COLO668 (cell line): ENCODE measurements at regions not wholly inside any gene's neighbourhood (a gene's known extent, or its start where the extent isn't known, plus 50 kb on each side); places are given as distances from the start of the nearest gene placed in this dataset.
"Not testable (repeated sequence)": the region's sequence is repeated elsewhere in the genome, so short reads cannot be mapped to it uniquely, and the experiment has no call there.

Source experiments
- DNase-seq: peaks from one replicate; lab custom pipeline; 2025; ENCODE audit not compliant: unreplicated experiment; lab: John Stamatoyannopoulos, UW

GRCh38 chr1:30106125-30106524 lies 617.3 kb downstream of the MATN1 start:
- DNase-seq: peak; percentile 35

DNA sequence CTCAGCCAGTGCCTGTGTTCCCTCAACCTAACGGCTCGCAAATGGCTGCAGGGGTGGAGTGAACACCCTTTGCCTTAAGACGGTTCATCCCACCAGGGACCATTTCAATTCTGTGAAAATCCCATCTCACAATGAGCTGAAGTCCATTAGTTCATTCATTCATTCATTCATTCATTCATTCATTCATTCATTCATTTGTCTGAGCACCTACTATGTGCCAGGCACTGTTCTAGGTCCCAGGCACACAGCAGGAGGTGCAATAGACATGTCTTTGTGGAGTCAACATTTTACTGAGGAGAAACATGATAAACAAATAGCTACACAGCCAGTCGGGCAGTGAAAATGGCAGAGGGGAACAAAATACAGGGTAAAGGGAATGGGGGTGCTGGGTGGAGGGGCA lies 618.8 kb downstream of the MATN1 start:
- no peak for DNase-seq

DNA sequence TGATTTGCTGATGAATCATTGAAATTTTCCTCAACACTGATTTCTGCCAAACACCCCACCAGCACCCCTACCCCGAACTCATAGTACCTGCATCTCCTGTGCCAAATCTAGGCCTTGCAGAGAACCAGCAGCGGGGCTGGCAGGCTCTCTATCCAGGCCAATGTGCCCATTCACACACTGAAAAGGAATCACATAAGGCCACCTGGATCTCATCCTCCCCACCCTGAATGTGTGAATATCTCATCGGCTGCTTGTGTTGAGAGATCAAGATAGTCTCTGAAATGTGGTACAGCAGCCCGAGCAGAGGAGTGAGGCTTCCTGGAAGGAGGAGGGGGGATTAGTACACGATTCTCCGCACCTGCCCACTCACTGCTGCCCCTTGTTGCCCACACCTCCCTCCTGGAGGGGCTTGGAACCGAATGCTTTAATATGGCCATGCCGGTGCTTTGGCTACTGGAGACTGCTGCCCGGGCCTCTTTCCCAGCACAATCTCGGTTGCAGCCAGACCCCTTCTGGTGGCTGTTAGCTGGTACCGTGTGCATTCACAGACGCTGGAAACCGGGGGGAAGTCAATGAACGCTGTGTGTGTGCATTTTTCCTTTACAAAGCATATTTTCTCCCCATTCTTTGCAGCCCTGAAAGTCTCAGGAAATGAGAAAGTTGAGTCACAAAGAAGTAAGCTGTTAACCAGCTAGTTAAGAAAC lies 619.5 kb downstream of the MATN1 start:
- DNase-seq: no peak

DNA sequence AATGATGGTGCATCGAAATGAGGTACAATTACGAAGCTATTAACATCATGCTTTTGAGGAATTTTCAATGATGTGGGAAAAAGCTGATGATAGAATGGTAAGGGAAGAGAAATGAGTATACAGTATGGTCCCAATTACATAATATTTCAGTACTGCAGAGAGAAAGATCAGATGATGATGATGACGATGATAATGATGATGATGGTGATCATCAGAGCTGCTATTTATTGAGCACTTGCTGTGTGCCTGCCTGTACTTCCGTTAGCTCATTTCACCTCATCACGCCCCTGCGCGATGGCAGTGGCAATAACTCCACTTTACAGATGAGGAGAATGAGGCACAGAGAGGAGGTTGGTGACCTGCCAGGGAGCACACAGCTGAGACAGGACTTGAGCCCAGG lies 620.8 kb downstream of the MATN1 start:
- DNase-seq: no peak

- DNase-seq: no peak
These were observed 621.7 kb downstream of the MATN1 start for GRCh38 chr1:30101487-30102227.

DNA sequence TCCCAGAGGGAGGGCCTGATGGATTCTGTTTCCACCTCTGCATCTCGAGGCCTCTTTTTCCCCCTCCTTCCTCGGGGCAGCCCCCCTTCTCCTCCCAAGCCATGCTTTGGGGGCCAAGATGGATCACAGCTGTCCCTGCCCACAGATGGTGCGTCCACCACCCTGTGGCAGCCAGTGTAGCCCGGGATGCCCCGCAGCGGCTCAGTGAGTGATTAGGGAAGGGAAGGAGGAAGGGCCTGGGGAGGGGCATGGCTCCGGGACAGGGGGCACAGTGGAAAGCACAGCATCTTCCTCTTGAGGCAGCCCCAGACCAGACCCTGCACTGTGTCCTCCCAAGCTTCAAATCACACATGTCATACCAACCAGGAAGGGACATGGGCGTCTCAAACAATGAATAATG lies 622.4 kb downstream of the MATN1 start:
- no peak for DNase-seq

DNA sequence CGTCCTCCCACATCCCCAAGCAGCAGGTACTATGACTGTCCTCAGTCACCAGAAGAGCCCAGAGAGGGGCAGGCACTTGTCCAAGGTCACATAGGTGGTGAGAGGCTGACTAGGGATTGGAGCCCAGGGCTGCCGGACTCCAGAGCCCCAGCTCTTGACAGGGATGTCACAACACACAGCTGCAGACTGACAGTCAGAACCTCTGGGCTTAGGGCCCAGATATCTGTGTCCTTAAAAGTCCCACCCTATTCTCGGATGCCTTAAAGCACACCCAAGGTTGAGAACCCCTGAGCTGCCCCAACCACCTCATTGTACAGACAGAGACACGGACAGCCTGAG lies 622.9 kb downstream of the MATN1 start:
- DNase-seq: no peak

- no peak for DNase-seq
These were observed 623.5 kb downstream of the MATN1 start for GRCh38 chr1:30099587-30100523.

DNA sequence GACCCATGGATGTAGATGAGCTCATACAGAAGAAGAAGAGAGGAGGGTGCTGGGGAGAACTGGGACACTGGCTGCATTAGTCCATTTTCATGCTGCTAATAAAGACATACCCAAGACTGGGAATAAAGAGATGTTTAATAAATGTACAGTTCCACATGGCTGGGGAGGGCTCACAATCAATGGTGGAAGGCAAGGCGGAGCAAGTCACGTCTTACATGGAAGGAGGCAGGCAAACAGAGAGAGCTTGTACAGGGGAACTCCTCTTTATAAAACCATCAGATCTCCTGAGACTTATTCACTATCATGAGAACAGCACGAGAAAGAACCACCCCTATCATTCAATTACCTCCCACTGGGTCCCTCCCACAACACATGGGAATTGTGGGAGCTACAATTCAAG lies 625.5 kb downstream of the MATN1 start:
- not testable (repeated sequence) for DNase-seq

- DNase-seq: no peak
These were observed 627.8 kb downstream of the MATN1 start for GRCh38 chr1:30095451-30096025.

DNA sequence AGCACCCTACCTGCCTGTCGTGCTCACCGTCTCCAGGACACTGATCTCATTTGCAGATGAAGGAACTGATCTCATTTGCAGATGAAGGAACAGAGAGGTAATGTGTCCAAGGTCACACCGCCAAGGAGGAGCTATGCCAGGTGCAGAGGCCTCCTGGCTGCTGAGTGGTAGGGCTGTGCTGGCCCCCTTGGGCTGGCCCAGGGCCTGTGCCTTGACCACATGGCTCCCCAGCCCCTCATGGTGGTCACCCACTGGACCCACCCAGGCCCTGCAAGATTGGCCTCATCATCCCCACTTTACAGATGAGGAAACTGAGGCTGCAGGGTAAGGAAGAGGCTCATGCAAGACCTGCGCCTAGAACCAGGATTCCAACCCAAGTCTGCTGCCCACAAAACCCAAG lies 628.3 kb downstream of the MATN1 start:
- no peak for DNase-seq

DNA sequence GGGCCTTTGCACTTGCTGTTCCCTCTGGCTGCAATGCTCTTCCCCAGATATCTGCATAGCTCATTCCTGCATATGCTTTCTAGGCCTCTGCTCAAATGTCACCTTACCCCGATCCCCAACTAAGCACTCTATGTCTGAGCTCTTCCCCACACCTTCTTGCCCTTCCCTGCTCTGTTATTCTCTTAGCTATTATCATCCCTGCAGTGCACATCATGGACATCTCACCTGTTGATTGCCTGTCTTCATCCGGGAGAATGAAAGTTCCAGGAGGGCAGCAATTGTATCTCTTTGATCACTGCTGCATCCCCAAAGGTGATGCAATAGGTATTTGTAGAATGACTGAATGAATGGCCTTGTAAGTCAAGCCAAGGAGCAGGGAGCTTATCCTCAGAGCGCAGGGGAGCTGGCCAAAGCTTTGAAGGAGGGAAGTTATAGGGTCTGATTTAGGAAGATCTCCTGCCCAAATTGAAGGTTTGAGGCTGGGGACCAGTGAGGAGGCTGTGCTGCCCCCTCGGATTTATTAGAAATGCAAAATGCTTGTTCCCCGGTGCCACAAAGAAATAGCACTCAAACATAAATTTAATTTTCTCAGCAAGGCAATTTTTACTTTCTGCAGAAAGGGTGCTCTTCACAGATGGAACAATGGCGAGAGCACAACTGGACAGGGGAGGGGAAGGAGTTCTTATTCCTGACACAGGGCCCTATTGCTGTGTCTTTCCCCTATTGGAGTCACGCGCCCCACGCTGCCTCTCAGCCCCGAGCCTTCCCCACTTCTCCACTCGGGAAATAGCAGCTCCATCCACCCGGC lies 631.1 kb downstream of the MATN1 start:
- no peak for DNase-seq

GRCh38 chr1:30090162-30090820 lies 633.1 kb downstream of the MATN1 start:
- no peak for DNase-seq

DNA sequence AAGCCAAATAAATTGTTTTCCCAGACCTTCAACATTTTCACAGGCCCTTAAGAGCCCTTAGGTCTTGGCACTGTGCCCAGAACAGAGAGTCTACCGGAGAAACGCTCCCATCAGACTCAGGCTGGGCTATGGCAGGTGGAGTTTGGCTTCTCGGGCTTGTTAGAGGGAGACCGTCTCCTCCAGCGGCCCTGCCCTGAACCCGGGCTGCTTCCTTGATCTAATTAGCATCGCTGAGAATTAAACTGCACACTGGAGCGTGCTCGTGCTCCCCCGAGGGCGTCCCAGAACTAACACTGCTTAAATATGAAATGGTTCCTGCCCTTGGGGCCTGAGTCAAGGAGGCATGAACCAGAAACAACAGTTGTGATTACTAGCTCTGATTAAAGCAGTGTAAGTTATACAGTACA lies 634.4 kb downstream of the MATN1 start:
- peak; percentile 79 for DNase-seq

GRCh38 chr1:30088594-30088993 lies 634.8 kb downstream of the MATN1 start:
- DNase-seq: no peak

- DNase-seq: no peak
These were observed 635.9 kb downstream of the MATN1 start for GRCh38 chr1:30087465-30087864.

DNA sequence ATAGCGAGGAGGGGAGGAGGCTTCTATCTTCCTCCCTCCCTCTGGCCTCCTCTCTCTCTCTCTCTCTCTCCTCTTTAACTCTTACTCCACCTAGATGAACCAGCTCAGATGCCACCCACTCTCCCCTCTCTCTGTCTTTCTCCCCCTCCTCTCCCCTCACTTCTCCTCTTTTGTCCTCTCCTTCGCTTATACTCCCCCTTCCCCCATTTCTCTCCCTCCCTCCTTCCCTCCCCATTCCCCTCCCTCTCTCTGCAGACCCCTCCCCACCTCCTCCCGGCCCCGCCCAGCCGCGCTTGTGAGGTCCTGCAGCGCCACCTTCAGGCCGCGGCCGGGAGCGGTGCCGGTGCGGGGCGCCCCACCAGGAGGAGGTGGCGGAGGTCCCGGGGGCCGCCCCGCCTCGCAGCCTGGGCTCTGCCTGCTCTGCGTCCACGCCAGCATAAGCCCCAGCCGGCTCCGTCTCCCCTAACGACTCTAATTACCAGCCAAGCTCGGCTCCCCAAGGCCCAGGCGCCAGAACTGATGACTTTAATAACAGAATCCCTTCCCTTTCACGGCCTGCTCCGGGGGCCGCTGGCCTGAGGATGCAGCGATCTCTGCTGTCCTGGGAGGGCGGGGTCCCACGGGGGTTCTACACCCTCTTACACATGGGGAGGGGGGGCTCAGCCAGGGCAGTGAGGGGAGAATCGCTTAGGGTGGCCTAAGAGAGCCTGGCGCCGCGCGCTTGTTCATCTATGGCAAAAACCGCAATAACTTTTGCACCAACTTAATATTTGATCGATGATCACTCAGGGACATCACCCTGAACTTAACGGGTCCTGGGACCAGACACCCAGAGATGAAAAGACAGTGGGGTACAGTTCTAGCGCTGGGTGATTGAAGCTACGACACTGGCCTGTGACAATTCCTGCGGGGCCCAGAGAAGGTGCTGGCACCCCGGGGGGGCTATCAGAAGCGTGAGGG lies 637.3 kb downstream of the MATN1 start:
- DNase-seq: peak; percentile 24

- DNase-seq: no peak
These were observed 638.3 kb downstream of the MATN1 start for GRCh38 chr1:30084909-30085571.
